Neural crest cell (in vitro differentiated cells): ENCODE measurements at regions not wholly inside any gene's neighbourhood (a gene's known extent, or its start where the extent isn't known, plus 50 kb on each side); places are given as distances from the start of the nearest gene placed in this dataset.

Source experiments
- DNase-seq: peaks from one replicate; pipeline ENCODE4 v3.0.0; 2021; ENCODE audit warnings: low read depth, mixed read lengths, low spot score
- H3K27ac Mint-ChIP-seq: one replicate; pipeline ENCODE4 v1.8.0; 2021; ENCODE audit warnings: mild to moderate bottlenecking, mixed read lengths; ENCODE audit not compliant: unreplicated experiment
- H3K27me3 Mint-ChIP-seq: 2 replicates; pipeline ENCODE4 v1.8.0; 2021; ENCODE audit warnings: low read depth, mild to moderate bottlenecking, mixed read lengths
- H3K36me3 Mint-ChIP-seq: 2 replicates; pipeline ENCODE4 v1.8.0; 2021; ENCODE audit warnings: low read depth, mild to moderate bottlenecking, mixed read lengths
- H3K4me1 Mint-ChIP-seq: 2 replicates; pipeline ENCODE4 v1.8.0; 2021; ENCODE audit warnings: mixed read lengths
- H3K4me3 Mint-ChIP-seq: one replicate; pipeline ENCODE4 v1.8.0; 2021; ENCODE audit warnings: mild to moderate bottlenecking, mixed read lengths
- H3K9me3 Mint-ChIP-seq: 2 replicates; pipeline ENCODE4 v1.8.0; 2021; ENCODE audit warnings: mixed read lengths
- TF ChIP-seq, protein P1 (sequence below): fragments of 200-600 bp; sonication (generic); conservative IDR thresholded peaks from 2 replicates; pipeline ENCODE4 v1.5.0; 2021; ENCODE audit warnings: antibody characterized with exemption, mild to moderate bottlenecking

GRCh38 chr10:124236816-124237215, 143.4 kb upstream of the CHST15 start:
- no peak for DNase-seq
- Mint-ChIP-seq H3K9me3 (no peaks in the 10 kb centered on the region), H3K4me3 (no peak overlapping the region), H3K27ac (no peak overlapping the region), H3K4me1 (peaks cover 7% of the 10 kb centered on the region), H3K27me3 (no peaks in the 10 kb centered on the region), H3K36me3 (no peaks in the 10 kb centered on the region)
- TF ChIP-seq, protein P1, sequence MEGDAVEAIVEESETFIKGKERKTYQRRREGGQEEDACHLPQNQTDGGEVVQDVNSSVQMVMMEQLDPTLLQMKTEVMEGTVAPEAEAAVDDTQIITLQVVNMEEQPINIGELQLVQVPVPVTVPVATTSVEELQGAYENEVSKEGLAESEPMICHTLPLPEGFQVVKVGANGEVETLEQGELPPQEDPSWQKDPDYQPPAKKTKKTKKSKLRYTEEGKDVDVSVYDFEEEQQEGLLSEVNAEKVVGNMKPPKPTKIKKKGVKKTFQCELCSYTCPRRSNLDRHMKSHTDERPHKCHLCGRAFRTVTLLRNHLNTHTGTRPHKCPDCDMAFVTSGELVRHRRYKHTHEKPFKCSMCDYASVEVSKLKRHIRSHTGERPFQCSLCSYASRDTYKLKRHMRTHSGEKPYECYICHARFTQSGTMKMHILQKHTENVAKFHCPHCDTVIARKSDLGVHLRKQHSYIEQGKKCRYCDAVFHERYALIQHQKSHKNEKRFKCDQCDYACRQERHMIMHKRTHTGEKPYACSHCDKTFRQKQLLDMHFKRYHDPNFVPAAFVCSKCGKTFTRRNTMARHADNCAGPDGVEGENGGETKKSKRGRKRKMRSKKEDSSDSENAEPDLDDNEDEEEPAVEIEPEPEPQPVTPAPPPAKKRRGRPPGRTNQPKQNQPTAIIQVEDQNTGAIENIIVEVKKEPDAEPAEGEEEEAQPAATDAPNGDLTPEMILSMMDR: no peak

DNA sequence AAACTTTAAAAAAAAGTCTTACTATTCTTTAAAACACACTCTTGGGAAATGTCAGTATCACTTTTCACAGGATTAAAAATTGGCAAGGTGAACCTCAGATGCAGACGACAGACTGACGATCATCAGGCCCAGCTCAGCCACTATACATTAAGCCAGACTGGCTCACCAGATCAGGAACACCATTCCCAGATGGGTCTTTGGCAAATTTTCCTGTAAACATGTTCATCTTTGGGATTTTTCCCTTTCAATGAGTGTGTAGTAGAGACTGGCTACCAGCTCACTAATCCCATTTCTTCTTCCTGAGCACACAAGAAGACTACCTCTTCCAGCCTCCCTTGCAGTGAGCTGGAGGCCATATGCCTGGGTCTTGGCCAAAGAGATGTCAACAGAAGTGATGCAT, 142.7 kb upstream of the CHST15 start:
- TF ChIP-seq, protein P1: no peak
- H3K4me1 Mint-ChIP-seq: peaks cover 6% of the 10 kb centered on the region
- no peaks in the 10 kb centered on the region for H3K9me3 Mint-ChIP-seq
- no peaks in the 10 kb centered on the region for H3K36me3 Mint-ChIP-seq
- H3K27ac Mint-ChIP-seq: no peak overlapping the region
- DNase-seq: no peak
- no peak overlapping the region for H3K4me3 Mint-ChIP-seq
- H3K27me3 Mint-ChIP-seq: no peaks in the 10 kb centered on the region

GRCh38 chr10:124235232-124235631, 141.8 kb upstream of the CHST15 start:
- Mint-ChIP-seq H3K27ac (no peak overlapping the region), H3K4me1 (no peaks in the 10 kb centered on the region), H3K9me3 (peaks cover 6% of the 10 kb centered on the region), H3K36me3 (no peaks in the 10 kb centered on the region), H3K27me3 (no peaks in the 10 kb centered on the region), H3K4me3 (no peak overlapping the region)
- TF ChIP-seq, protein P1: no peak
- DNase-seq: no peak

- peaks cover 7% of the 10 kb centered on the region for H3K36me3 Mint-ChIP-seq
Measured at GRCh38 chr10:124233546-124234138, 140.2 kb upstream of the CHST15 start.

GRCh38 chr10:124232686-124233545, 139.5 kb upstream of the CHST15 start:
- Mint-ChIP-seq H3K9me3 (peaks cover 15% of the 10 kb centered on the region), H3K27me3 (no peaks in the 10 kb centered on the region), H3K36me3 (peaks cover 7% of the 10 kb centered on the region), H3K4me1 (no peaks in the 10 kb centered on the region), H3K4me3 (no peak overlapping the region), H3K27ac (no peak overlapping the region)
- no peak for DNase-seq
- TF ChIP-seq, protein P1: no peak

More at GRCh38 chr10:124233546-124234138, 140.2 kb upstream of the CHST15 start:
- H3K27me3 Mint-ChIP-seq: no peaks in the 10 kb centered on the region
- TF ChIP-seq, protein P1: no peak
- no peak overlapping the region for H3K27ac Mint-ChIP-seq
- H3K4me1 Mint-ChIP-seq: no peaks in the 10 kb centered on the region
- peaks cover 14% of the 10 kb centered on the region for H3K9me3 Mint-ChIP-seq
- no peak for DNase-seq
- no peak overlapping the region for H3K4me3 Mint-ChIP-seq
